Pancreas (tissue), 10 donors: ENCODE measurements at regions not wholly inside any gene's neighbourhood (a gene's known extent, or its start where the extent isn't known, plus 50 kb on each side); places are given as distances from the start of the nearest gene placed in this dataset.

Source experiments
- ATAC-seq, 4 donors: fragments of 200-7000 bp; cut with Tn5 transposase; one replicate each; pipeline versions ENCODE4 v1.8.0 to v1.9.1; 2020; ENCODE audit warnings: mild to moderate bottlenecking in 4 of 4, moderate library complexity in 4 of 4
- DNase-seq, 6 donors: peaks; one replicate each; pipeline ENCODE4 v3.0.0-alpha.2; 2020
- FAIRE-seq: peaks from 2 replicates; lab custom pipeline; 2012; peaks lifted over from hg19 to GRCh38; lab: Jason Lieb, UNC
- H3K27ac ChIP-seq, 4 donors: fragments of 200-600 bp; sonication (generic); 1 replicate in 3 of 4; 2 replicates in 1 of 4; pipeline versions ENCODE4 v1.5.0 to v1.8.0; 2020
- H3K27me3 ChIP-seq, 4 donors: fragments of 200-600 bp; one replicate each; pipeline ENCODE4 v1.8.0; 2021
- H3K36me3 ChIP-seq, 3 donors: fragments of 200-600 bp; sonication (generic) in 1 of 3; one replicate each; pipeline versions ENCODE4 v1.5.0 to v1.8.0; 2020 to 2021
- H3K4me1 ChIP-seq, 3 donors: fragments of 200-600 bp; one replicate each; pipeline ENCODE4 v1.8.0; 2021
- H3K4me3 ChIP-seq, 4 donors: fragments of 200-600 bp; sonication (generic) in 2 of 4; one replicate each; pipeline versions ENCODE4 v1.5.0 to v1.8.0; 2020 to 2021
- H3K9me3 ChIP-seq, 4 donors: fragments of 200-600 bp; one replicate each; pipeline ENCODE4 v1.8.0; 2021
- WGBS, 2 donors: extraction: QIAGEN DNeasy Blood & Tissue Kit; methylation state at CpG; one replicate each; pipeline ENCODE4 v1.1.7; 2013; 5-methylcytosine and 5-hydroxymethylcytosine counted together
- intact Hi-C, 3 donors: fragments of 100-400 bp; cut with DNase I; formaldehyde crosslinking; loops; one replicate each; pipeline versions ENCODE4 v1.11.1 to v1.14.2; 2022
- TF ChIP-seq, protein P1 (sequence below), 4 donors: fragments of 200-600 bp; sonication (generic) in 3 of 4; IDR thresholded peaks; one replicate each; pipeline versions ENCODE4 v1.5.0 to v1.8.0; 2021; ENCODE audit warnings: antibody characterized with exemption in 4 of 4
- donor health status: healthy with polysubstance abuse.
- donor health status: DM: no; HTN: no; CAD: no; lungs with moderate emphysema.
- donor health status: DM: no; HTN: no; CAD: no.
- donor health status: control.
- donor health status: control.
- donor health status: Bipolar disorder and iron deficiency.
- donor health status: DM: yes; HTN: yes; CAD: no.
- donor health status: DM: no; HTN: no; CAD: no.
- donor health status: DM: no; HTN: no; CAD: no.
- donor health status: DM: yes; HTN: yes; CAD: no.

- intact Hi-C loops: no loop called here
- H3K9me3 ChIP-seq: no peaks in the 10 kb centered on the region
- no peak for DNase-seq
- 26 to 32% methylated on average over 3 of the region's 3 CpGs for WGBS, 2 donors
- peaks cover 0 to 11% (median 1%) of the 10 kb centered on the region in 4 donors for H3K27me3 ChIP-seq
- H3K36me3 ChIP-seq: no peaks in the 10 kb centered on the region
- ATAC-seq: no peak
- no peak overlapping the region for H3K27ac ChIP-seq
- TF ChIP-seq, protein P1, sequence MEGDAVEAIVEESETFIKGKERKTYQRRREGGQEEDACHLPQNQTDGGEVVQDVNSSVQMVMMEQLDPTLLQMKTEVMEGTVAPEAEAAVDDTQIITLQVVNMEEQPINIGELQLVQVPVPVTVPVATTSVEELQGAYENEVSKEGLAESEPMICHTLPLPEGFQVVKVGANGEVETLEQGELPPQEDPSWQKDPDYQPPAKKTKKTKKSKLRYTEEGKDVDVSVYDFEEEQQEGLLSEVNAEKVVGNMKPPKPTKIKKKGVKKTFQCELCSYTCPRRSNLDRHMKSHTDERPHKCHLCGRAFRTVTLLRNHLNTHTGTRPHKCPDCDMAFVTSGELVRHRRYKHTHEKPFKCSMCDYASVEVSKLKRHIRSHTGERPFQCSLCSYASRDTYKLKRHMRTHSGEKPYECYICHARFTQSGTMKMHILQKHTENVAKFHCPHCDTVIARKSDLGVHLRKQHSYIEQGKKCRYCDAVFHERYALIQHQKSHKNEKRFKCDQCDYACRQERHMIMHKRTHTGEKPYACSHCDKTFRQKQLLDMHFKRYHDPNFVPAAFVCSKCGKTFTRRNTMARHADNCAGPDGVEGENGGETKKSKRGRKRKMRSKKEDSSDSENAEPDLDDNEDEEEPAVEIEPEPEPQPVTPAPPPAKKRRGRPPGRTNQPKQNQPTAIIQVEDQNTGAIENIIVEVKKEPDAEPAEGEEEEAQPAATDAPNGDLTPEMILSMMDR (IDR thresholded peaks at IDR 0.05): no peak
- no peaks in the 10 kb centered on the region for H3K4me1 ChIP-seq
- FAIRE-seq: no peak
- H3K4me3 ChIP-seq: no peak overlapping the region
Measured at GRCh38 chr15:79213650-79214049, 68.9 kb upstream of the ANKRD34C start.

GRCh38 chr15:79212589-79213157 is 69.8 kb upstream of the ANKRD34C start:
- DNase-seq: no peak
- 61 to 64% methylated on average over 11 of the region's 11 CpGs for WGBS, 2 donors

DNA sequence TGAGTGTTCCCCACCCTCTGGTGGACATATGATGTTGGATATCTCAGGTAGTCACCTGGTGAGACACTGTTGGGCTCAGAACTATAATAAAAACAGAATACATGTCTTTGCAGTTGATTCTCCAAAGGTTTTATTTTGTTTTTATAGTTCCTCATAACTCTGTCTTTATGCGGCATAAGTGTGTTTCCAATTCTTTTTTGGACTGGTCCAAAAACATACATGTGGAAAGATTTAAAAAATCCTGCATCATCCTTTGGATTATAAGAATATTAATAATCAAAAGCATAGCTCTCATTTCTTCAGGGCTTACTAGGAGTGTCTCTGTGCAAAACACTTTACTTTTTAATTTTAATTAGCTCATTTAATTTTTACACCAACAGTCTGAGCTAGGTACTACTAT is 71.0 kb upstream of the ANKRD34C start:
- no peak for ATAC-seq
- H3K4me1 ChIP-seq: no peaks in the 10 kb centered on the region
- H3K36me3 ChIP-seq: no peaks in the 10 kb centered on the region
- intact Hi-C loops: no loop called here
- TF ChIP-seq, protein P1 (IDR thresholded peaks at IDR 0.05): no peak
- H3K9me3 ChIP-seq: no peaks in the 10 kb centered on the region
- no peak for FAIRE-seq
- DNase-seq: no peak
- H3K27me3 ChIP-seq: peaks cover 0 to 11% (median under 1%) of the 10 kb centered on the region in 4 donors
- WGBS, 2 donors: 87 to 93% methylated on average over 1 of the region's 1 CpG
- H3K4me3 ChIP-seq: no peak overlapping the region
- H3K27ac ChIP-seq: no peak overlapping the region

More at GRCh38 chr15:79212589-79213157, 69.8 kb upstream of the ANKRD34C start:
- FAIRE-seq (no peak), ATAC-seq (no peak)
- Histone ChIP-seq H3K27me3 (peaks cover 0 to 11% (median 1%) of the 10 kb centered on the region in 4 donors), H3K4me3 (no peak overlapping the region), H3K27ac (no peak overlapping the region), H3K36me3 (no peaks in the 10 kb centered on the region), H3K9me3 (no peaks in the 10 kb centered on the region), H3K4me1 (no peaks in the 10 kb centered on the region)
- intact Hi-C loops: no loop called here
- TF ChIP-seq, protein P1 (IDR thresholded peaks at IDR 0.05): no peak

GRCh38 chr15:79209690-79210089 is 72.8 kb upstream of the ANKRD34C start:
- no peak for FAIRE-seq
- H3K4me3 ChIP-seq: no peak overlapping the region
- no peak for DNase-seq
- intact Hi-C loops: no loop called here
- TF ChIP-seq, protein P1 (IDR thresholded peaks at IDR 0.05): no peak
- no peaks in the 10 kb centered on the region for H3K36me3 ChIP-seq
- H3K27me3 ChIP-seq: peaks cover 0 to 11% (median 0%) of the 10 kb centered on the region in 4 donors
- H3K27ac ChIP-seq: no peak overlapping the region
- ATAC-seq: no peak
- WGBS, 2 donors: 5 to 7% methylated on average over 17 of the region's 17 CpGs
- no peaks in the 10 kb centered on the region for H3K9me3 ChIP-seq
- H3K4me1 ChIP-seq: no peaks in the 10 kb centered on the region

- intact Hi-C loops: no loop called here
- WGBS, 2 donors: 63% methylated on average over 7 of the region's 7 CpGs
- no peak for ATAC-seq
- DNase-seq: no peak
- no peak overlapping the region for H3K4me3 ChIP-seq
- TF ChIP-seq, protein P1 (IDR thresholded peaks at IDR 0.05): no peak
- FAIRE-seq: no peak
- H3K27ac ChIP-seq: no peak overlapping the region
- H3K36me3 ChIP-seq: no peaks in the 10 kb centered on the region
- H3K9me3 ChIP-seq: no peaks in the 10 kb centered on the region
- H3K4me1 ChIP-seq: no peaks in the 10 kb centered on the region
- peaks cover 0 to 11% (median 0%) of the 10 kb centered on the region in 4 donors for H3K27me3 ChIP-seq
Measured at GRCh38 chr15:79209116-79209515, 73.4 kb upstream of the ANKRD34C start.
